SK-N-SH (cell line): ENCODE measurements at regions not wholly inside any gene's neighbourhood (a gene's known extent, or its start where the extent isn't known, plus 50 kb on each side); places are given as distances from the start of the nearest gene placed in this dataset.

Source experiments
- CTCF ChIA-PET: fragments of 300-600, 350-600 bp; formaldehyde crosslinking; extraction: SDS; loops from one replicate; lab custom pipeline; 2021; lab: Yijun Ruan, JAX
- POLR2A ChIA-PET: fragments of 350-600 bp; sonication (Branson Sonifier 250); formaldehyde crosslinking; extraction: SDS; loops from one replicate; lab custom pipeline; 2020; ENCODE audit warnings: antibody characterized with exemption, inconsistent platforms; lab: Yijun Ruan, JAX
- DNase-seq: peaks from one replicate; pipeline ENCODE4 v3.0.0; 2012
- H2AFZ ChIP-seq: fragments of 200-600 bp; sonication (generic); 2 replicates; pipeline ENCODE4 v1.8.1; 2016; ENCODE audit warnings: antibody characterized with exemption, mild to moderate bottlenecking, low read depth
- H3F3A ChIP-seq: fragments of 200-600 bp; sonication (generic); replicated peaks from 2 replicates; pipeline ENCODE3; 2016; ENCODE audit warnings: antibody characterized with exemption, mild to moderate bottlenecking; ENCODE audit not compliant: insufficient read depth
- H3K27ac ChIP-seq, 2 experiments: fragments of 200-500 bp in 1 of 2; fragments of 200-600 bp in 1 of 2; sonication (Bioruptor generic) in 1 of 2; sonication (generic), shearing (Covaris generic) in 1 of 2; 2 replicates each; pipeline versions ENCODE4 v1.5.1 to v1.6.1; 2014 to 2016; ENCODE audit warnings: low read depth in 2 of 2, inconsistent platforms in 1 of 2, low read length in 1 of 2, mild to moderate bottlenecking in 1 of 2, mixed read lengths in 1 of 2
- H3K27me3 ChIP-seq: fragments of 200-600 bp; sonication (generic), shearing (Covaris generic); 2 replicates; pipeline ENCODE4 v1.6.1; 2016; ENCODE audit warnings: mixed run types; ENCODE audit not compliant: insufficient read depth
- H3K36me3 ChIP-seq, 2 experiments: fragments of 200-500 bp in 1 of 2; fragments of 200-600 bp in 1 of 2; sonication (Bioruptor generic) in 1 of 2; sonication (generic) in 1 of 2; replicated peaks in 1 of 2; 2 replicates each; pipeline versions ENCODE3 to v1.5.1; 2014 to 2016; ENCODE audit warnings: low read length in 1 of 2, mild to moderate bottlenecking in 1 of 2; ENCODE audit not compliant: insufficient read depth in 2 of 2, control insufficient read depth in 1 of 2
- H3K4me1 ChIP-seq, 2 experiments: fragments of 200-500 bp in 1 of 2; fragments of 200-600 bp in 1 of 2; sonication (Bioruptor generic) in 1 of 2; sonication (generic), shearing (Covaris generic) in 1 of 2; 2 replicates each; pipeline versions ENCODE4 v1.5.1 to v1.6.1; 2014 to 2016; ENCODE audit warnings: low read depth in 1 of 2, low read length in 1 of 2, mixed run types in 1 of 2; ENCODE audit not compliant: insufficient read depth in 2 of 2, control insufficient read depth in 1 of 2
- H3K4me2 ChIP-seq: fragments of 200-600 bp; sonication (generic), shearing (Covaris generic); 2 replicates; pipeline ENCODE4 v1.6.1; 2017; ENCODE audit warnings: mixed run types
- H3K4me3 ChIP-seq, 2 experiments: fragments of 200-500 bp in 1 of 2; fragments of 200-600 bp in 1 of 2; sonication (Bioruptor generic) in 1 of 2; sonication (generic), shearing (Covaris generic) in 1 of 2; 2 replicates each; pipeline versions ENCODE4 v1.5.1 to v1.8.1; 2014 to 2016; ENCODE audit warnings: low read depth in 2 of 2, inconsistent platforms in 1 of 2, low read length in 1 of 2, mild to moderate bottlenecking in 1 of 2, mixed read lengths in 1 of 2, moderate library complexity in 1 of 2
- H3K79me2 ChIP-seq: fragments of 200-600 bp; sonication (generic); 2 replicates; pipeline ENCODE4 v1.8.1; 2017; ENCODE audit warnings: mild to moderate bottlenecking; ENCODE audit not compliant: insufficient read depth
- H3K9ac ChIP-seq: fragments of 200-600 bp; sonication (generic); 2 replicates; pipeline ENCODE4 v1.6.1; 2017; ENCODE audit warnings: mixed run types
- H3K9me2 ChIP-seq: fragments of 200-600 bp; sonication (generic); 2 replicates; pipeline ENCODE4 v1.6.1; 2017; ENCODE audit warnings: mixed run types
- H3K9me3 ChIP-seq: fragments of 200-600 bp; sonication (generic); 2 replicates; pipeline ENCODE4 v1.6.1; 2017; ENCODE audit warnings: mixed run types, mild to moderate bottlenecking, moderate library complexity
- H4K20me1 ChIP-seq: fragments of 200-600 bp; sonication (generic); 2 replicates; pipeline ENCODE4 v1.6.1; 2017; ENCODE audit warnings: mild to moderate bottlenecking, mixed run types; ENCODE audit not compliant: insufficient read depth
- CHD2 ChIP-seq: fragments of 150-350 bp; IDR thresholded peaks from 2 replicates; pipeline ENCODE4 v1.6.1; 2018; ENCODE audit warnings: low read length; ENCODE audit not compliant: partially characterized antibody
- EZH2phosphoT487 ChIP-seq: fragments of 200-600 bp; sonication (generic); IDR thresholded peaks from 2 replicates; pipeline ENCODE4 v1.6.1; 2017; ENCODE audit warnings: low read depth, mixed run types, mild to moderate bottlenecking, antibody characterized with exemption, moderate library complexity, borderline replicate concordance
- FOXJ3 ChIP-seq: sonication (generic); formaldehyde crosslinking; IDR thresholded peaks from 2 replicates; pipeline ENCODE4 v1.5.1; 2020; ENCODE audit warnings: mild to moderate bottlenecking, missing genetic modification reagents
- FOXM1 ChIP-seq: IDR thresholded peaks from 2 replicates; pipeline ENCODE4 v1.4.0; 2012; ENCODE audit warnings: low read depth, mild to moderate bottlenecking
- IRF3 ChIP-seq: fragments of 150-350 bp; IDR thresholded peaks from 2 replicates; pipeline ENCODE4 v1.6.1; 2016; ENCODE audit warnings: mild to moderate bottlenecking, low read depth, low read length
- MEF2A ChIP-seq: IDR thresholded peaks from 2 replicates; pipeline ENCODE4 v1.4.0; 2012; ENCODE audit warnings: low read depth, borderline replicate concordance
- POLR2AphosphoS5 ChIP-seq: IDR thresholded peaks from 2 replicates; pipeline ENCODE4 v1.6.1; 2012; ENCODE audit warnings: low read depth, low read length
- RXRA ChIP-seq: IDR thresholded peaks from 2 replicates; pipeline ENCODE4 v1.4.0; 2012; ENCODE audit warnings: low read depth, mild to moderate bottlenecking, borderline replicate concordance
- SIN3A ChIP-seq: IDR thresholded peaks from 2 replicates; pipeline ENCODE4 v1.6.1; 2012; ENCODE audit warnings: low read depth, mild to moderate bottlenecking, low read length, moderate library complexity, borderline replicate concordance
- TAF1 ChIP-seq: IDR thresholded peaks from 2 replicates; pipeline ENCODE4 v1.6.1; 2012; ENCODE audit warnings: low read depth, mild to moderate bottlenecking, low read length, moderate library complexity, borderline replicate concordance
- USF1 ChIP-seq: IDR thresholded peaks from 2 replicates; pipeline ENCODE4 v1.4.0; 2012; ENCODE audit warnings: low read depth, borderline replicate concordance
- WGBS: methylation state at CpG from one replicate; pipeline ENCODE4 v1.1.6; 2017; ENCODE audit warnings: low lambda C conversion rate; 5-methylcytosine and 5-hydroxymethylcytosine counted together

GRCh38 chr6:139742671-139743070 is 368.2 kb upstream of the CITED2 start (continued):
- TF ChIP-seq FOXJ3 (CRISPR knock-in tag) (no peak), USF1 (no peak), POLR2AphosphoS5 (no peak), EZH2phosphoT487 (no peak), FOXM1 (no peak), MEF2A (no peak), IRF3 (no peak), RXRA (no peak)
- TF ChIP-seq, all 33 proteins: peak for 0

GRCh38 chr6:139738801-139739455 is 364.5 kb upstream of the CITED2 start:
- WGBS: 60% methylated on average over 3 of the region's 3 CpGs
- H3K9me3 ChIP-seq: no peaks in the 10 kb centered on the region

More at GRCh38 chr6:139738801-139739455, 364.5 kb upstream of the CITED2 start:
- H3F3A ChIP-seq: peaks cover 2% of the 10 kb centered on the region
- no peaks in the 10 kb centered on the region for H3K9me2 ChIP-seq
- no peaks in the 10 kb centered on the region for H3K27me3 ChIP-seq
- CTCF ChIA-PET: no interaction called here
- peaks cover 0 to 13% of the 10 kb centered on the region in 2 experiments; a peak in 2 of 4 replicates for H3K4me1 ChIP-seq
- H3K79me2 ChIP-seq: no peaks in the 10 kb centered on the region
- no peak overlapping the region for H3K9ac ChIP-seq
- no peak overlapping the region for H2AFZ ChIP-seq
- no peak for TF ChIP-seq CHD2
- TF ChIP-seq SIN3A: no peak
- no peak for TF ChIP-seq TAF1
- no peak for TF ChIP-seq USF1
- TF ChIP-seq FOXJ3 (CRISPR knock-in tag): no peak
- no peaks in the 10 kb centered on the region for H3K36me3 ChIP-seq
- POLR2A ChIA-PET: no interaction called here
- no peak overlapping the region for H3K4me3 ChIP-seq
- no peak for DNase-seq
- H3K27ac ChIP-seq: no peak overlapping the region
- no peak overlapping the region for H3K4me2 ChIP-seq
- H4K20me1 ChIP-seq: no peaks in the 10 kb centered on the region
